ENCODE measurements at regions not wholly inside any gene's neighbourhood (a gene's known extent, or its start where the extent isn't known, plus 50 kb on each side); places are given as distances from the start of the nearest gene placed in this dataset.
"Not testable (repeated sequence)": the region's sequence is repeated elsewhere in the genome, so short reads cannot be mapped to it uniquely, and the experiment has no call there.

GRCh38 chr4:72712997-72713396, 144.0 kb upstream of the ADAMTS3 start:
- H3K36me3 Mint-ChIP-seq = no peaks in the 10 kb centered on the region
- no peak for TF ChIP-seq CTCF (conservative IDR thresholded peaks at IDR 0.05)
- no peak overlapping the region for H3K4me3 Mint-ChIP-seq
- no peak overlapping the region for H3K27ac Mint-ChIP-seq
- H3K27me3 Mint-ChIP-seq = no peaks in the 10 kb centered on the region
- H3K4me1 Mint-ChIP-seq (ENCODE audit: unreplicated experiment) = peaks cover 4% of the 10 kb centered on the region
- no peaks in the 10 kb centered on the region for H3K9me3 Mint-ChIP-seq
- DNase-seq (ENCODE audit: extremely low spot score, unreplicated experiment) = no peak

DNA sequence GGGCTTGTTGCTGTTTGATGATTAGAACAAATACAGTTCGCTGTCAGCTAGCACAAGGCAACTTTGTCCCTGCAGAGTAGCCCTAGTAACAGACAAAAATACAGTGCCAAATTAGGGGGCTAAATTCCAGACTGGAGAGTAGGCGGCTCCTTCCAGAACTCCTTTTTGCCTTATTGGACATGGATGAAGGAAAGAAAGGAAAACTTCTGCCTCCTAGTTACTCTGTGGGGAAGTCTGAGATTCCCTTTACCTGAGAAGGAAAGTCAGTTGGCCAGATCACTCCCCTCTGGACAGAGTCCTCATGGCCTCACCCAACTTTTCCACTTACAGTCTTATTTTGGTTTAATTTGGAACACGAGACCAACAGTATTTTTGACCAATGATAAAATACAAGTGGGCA, 140.5 kb upstream of the ADAMTS3 start:
- Mint-ChIP-seq H3K4me1 (ENCODE audit: unreplicated experiment) (peaks cover 13% of the 10 kb centered on the region), H3K27me3 (no peaks in the 10 kb centered on the region), H3K36me3 (no peaks in the 10 kb centered on the region), H3K4me3 (no peak overlapping the region), H3K9me3 (no peaks in the 10 kb centered on the region), H3K27ac (no peak overlapping the region)
- DNase-seq (ENCODE audit: extremely low spot score, unreplicated experiment) = no peak
- no peak for TF ChIP-seq CTCF (conservative IDR thresholded peaks at IDR 0.05)

- TF ChIP-seq CTCF (conservative IDR thresholded peaks at IDR 0.05) = no peak
- peaks cover 11% of the 10 kb centered on the region for H3K4me1 Mint-ChIP-seq (ENCODE audit: unreplicated experiment)
- H3K27me3 Mint-ChIP-seq = no peaks in the 10 kb centered on the region
- H3K27ac Mint-ChIP-seq = no peak overlapping the region
- H3K4me3 Mint-ChIP-seq = no peak overlapping the region
- H3K36me3 Mint-ChIP-seq = no peaks in the 10 kb centered on the region
- no peak for DNase-seq (ENCODE audit: extremely low spot score, unreplicated experiment)
- no peaks in the 10 kb centered on the region for H3K9me3 Mint-ChIP-seq
Measured at GRCh38 chr4:72706684-72707083, 137.7 kb upstream of the ADAMTS3 start.

DNA sequence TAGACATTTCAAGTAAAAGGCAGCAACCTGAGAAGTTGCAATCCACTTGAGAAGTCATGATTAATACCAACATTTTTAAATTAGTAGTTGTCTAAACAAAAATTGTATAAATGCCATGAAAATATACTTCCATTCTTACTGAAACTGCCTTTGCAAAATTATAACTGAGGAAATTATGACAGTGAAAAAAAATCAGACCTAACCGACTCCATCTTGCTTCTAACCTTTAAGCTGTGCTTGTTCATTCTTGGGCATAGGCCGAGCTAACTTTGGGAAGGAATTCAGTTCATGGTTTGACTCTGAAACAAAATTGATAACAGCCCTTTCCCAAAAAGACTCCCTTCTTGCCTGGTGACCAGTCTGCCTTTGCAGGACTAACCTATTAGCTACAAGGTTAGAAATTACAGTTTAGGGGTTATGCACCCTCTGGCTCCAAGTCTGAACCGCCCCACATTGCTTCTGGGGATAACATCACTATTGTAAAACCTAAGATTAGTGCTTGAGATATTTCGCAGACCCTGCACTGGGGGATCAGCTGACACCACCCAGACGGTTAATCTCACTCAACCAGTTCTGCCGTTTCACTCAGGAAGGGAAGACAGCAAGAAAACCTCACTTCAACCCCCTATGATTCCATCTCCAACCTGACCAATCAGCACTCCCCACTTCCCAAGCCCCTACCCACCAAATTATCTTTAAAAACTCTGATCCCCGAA, 136.1 kb upstream of the ADAMTS3 start:
- peaks cover 11% of the 10 kb centered on the region for H3K4me1 Mint-ChIP-seq (ENCODE audit: unreplicated experiment)
- peak overlapping the region; percentile 72 for H3K27ac Mint-ChIP-seq
- H3K36me3 Mint-ChIP-seq; DNase-seq (ENCODE audit: extremely low spot score, unreplicated experiment); H3K9me3 Mint-ChIP-seq; H3K27me3 Mint-ChIP-seq: not testable (repeated sequence)
- H3K4me3 Mint-ChIP-seq = peak overlapping the region; percentile 19

DNA sequence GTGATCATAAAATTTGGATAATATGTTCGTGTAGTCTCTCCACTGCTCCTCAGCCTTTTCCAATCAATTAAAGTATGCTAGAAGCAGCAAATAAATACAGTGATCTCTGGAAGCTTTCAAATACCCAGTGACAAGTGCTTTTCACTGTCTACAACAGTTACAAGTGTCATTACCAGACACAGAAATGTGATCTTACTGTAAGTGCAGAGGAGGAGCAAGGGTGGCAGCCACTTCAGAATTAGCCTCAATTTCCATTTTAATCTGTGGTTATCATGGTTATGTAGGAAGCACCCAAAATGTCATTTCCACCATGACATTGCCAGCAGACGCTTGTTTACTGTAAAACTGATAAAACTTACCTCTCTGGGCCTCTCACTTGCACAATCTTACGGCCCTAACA, 133.9 kb upstream of the ADAMTS3 start:
- DNase-seq (ENCODE audit: extremely low spot score, unreplicated experiment) = no peak

More for the DNA sequence above, 133.9 kb upstream of the ADAMTS3 start:
- Mint-ChIP-seq H3K4me1 (ENCODE audit: unreplicated experiment) (peaks cover 11% of the 10 kb centered on the region), H3K27ac (no peak overlapping the region), H3K4me3 (no peak overlapping the region), H3K27me3 (no peaks in the 10 kb centered on the region), H3K9me3 (no peaks in the 10 kb centered on the region), H3K36me3 (no peaks in the 10 kb centered on the region)
- no peak for TF ChIP-seq CTCF (conservative IDR thresholded peaks at IDR 0.05)
